WTC11 (cell line): ENCODE measurements at regions not wholly inside any gene's neighbourhood (a gene's known extent, or its start where the extent isn't known, plus 50 kb on each side); places are given as distances from the start of the nearest gene placed in this dataset.
A peak's percentile ranks its signal among the peaks of the same experiment; 100 is the strongest.

ENCODE experiments used
- ATAC-seq: fragments of 200-7000 bp; cut with Tn5 transposase; 2 replicates; pipeline ENCODE4 v1.10.0; 2021; ENCODE audit warnings: mild to moderate bottlenecking, moderate library complexity
- CTCF ChIA-PET: fragments of 300-600 bp; sonication (Branson Sonifier 250); formaldehyde crosslinking; loops from one replicate; lab custom pipeline; 2021; ENCODE audit warnings: antibody characterized with exemption; lab: Charles Lee
- POLR2A ChIA-PET: fragments of 350-600 bp; sonication (Branson Sonifier 250); formaldehyde crosslinking; loops from one replicate; lab custom pipeline; 2021; ENCODE audit warnings: antibody characterized with exemption; lab: Charles Lee
- DNase-seq: peaks from one replicate; pipeline ENCODE4 v3.0.0; 2021; ENCODE audit warnings: low spot score
- H3K27ac Mint-ChIP-seq: 2 replicates; pipeline ENCODE4 v1.8.0; 2021; ENCODE audit warnings: mixed read lengths
- H3K27me3 Mint-ChIP-seq: 2 replicates; pipeline ENCODE4 v1.8.0; 2021; ENCODE audit warnings: low read depth, mild to moderate bottlenecking, moderate library complexity, mixed read lengths
- H3K36me3 Mint-ChIP-seq: 2 replicates; pipeline ENCODE4 v1.8.0; 2021; ENCODE audit warnings: mixed read lengths
- H3K4me1 Mint-ChIP-seq: 2 replicates; pipeline ENCODE4 v1.8.0; 2022; ENCODE audit warnings: mixed read lengths
- H3K4me3 Mint-ChIP-seq: 2 replicates; pipeline ENCODE4 v1.8.0; 2021; ENCODE audit warnings: mild to moderate bottlenecking, moderate library complexity, mixed read lengths
- H3K9me3 Mint-ChIP-seq: 2 replicates; pipeline ENCODE4 v1.8.0; 2021; ENCODE audit warnings: mixed read lengths
- AR ChIP-seq: fragments of 250-450 bp; sonication (Bioruptor Pico); IDR thresholded peaks from 2 replicates; pipeline ENCODE4 v1.9.0; 2021; ENCODE audit warnings: mild to moderate bottlenecking
- CDX4 ChIP-seq: fragments of 250-450 bp; sonication (Bioruptor Pico); IDR thresholded peaks from 2 replicates; pipeline ENCODE4 v1.9.0; 2021; ENCODE audit warnings: moderate library complexity, mild to moderate bottlenecking, inconsistent platforms, borderline replicate concordance
- E2F1 ChIP-seq: sonication (generic); formaldehyde crosslinking; IDR thresholded peaks from 2 replicates; pipeline ENCODE4 v1.8.0; 2022; ENCODE audit warnings: mild to moderate bottlenecking, missing genetic modification reagents
- FOXP1 ChIP-seq: sonication (generic); formaldehyde crosslinking; IDR thresholded peaks from 2 replicates; pipeline ENCODE4 v1.8.0; 2022; ENCODE audit warnings: missing genetic modification reagents, mild to moderate bottlenecking, moderate library complexity, borderline replicate concordance
- HMGA2 ChIP-seq: fragments of 250-450 bp; sonication (Bioruptor Pico); IDR thresholded peaks from 2 replicates; pipeline ENCODE4 v1.4.0; 2021; ENCODE audit warnings: mild to moderate bottlenecking, moderate library complexity
- JAZF1 ChIP-seq: fragments of 250-450 bp; sonication (Bioruptor Pico); IDR thresholded peaks from 2 replicates; pipeline ENCODE4 v1.9.0; 2021; ENCODE audit warnings: moderate library complexity, mild to moderate bottlenecking, inconsistent platforms
- KAT7 ChIP-seq: sonication (generic); formaldehyde crosslinking; IDR thresholded peaks from 2 replicates; pipeline ENCODE4 v1.8.1; 2023; ENCODE audit warnings: missing genetic modification reagents, mild to moderate bottlenecking, borderline replicate concordance
- NFATC4 ChIP-seq: fragments of 250-450 bp; sonication (Bioruptor Pico); IDR thresholded peaks from 2 replicates; pipeline ENCODE4 v1.9.0; 2021; ENCODE audit warnings: mild to moderate bottlenecking
- NFE2L1 ChIP-seq: sonication (generic); formaldehyde crosslinking; IDR thresholded peaks from 2 replicates; pipeline ENCODE4 v1.8.1; 2023; ENCODE audit warnings: missing genetic modification reagents
- NR3C1 ChIP-seq: sonication (generic); formaldehyde crosslinking; conservative IDR thresholded peaks from 2 replicates; pipeline ENCODE4 v1.8.1; 2023; ENCODE audit warnings: low read depth, mild to moderate bottlenecking, missing genetic modification reagents
- PREB ChIP-seq: sonication (generic); formaldehyde crosslinking; IDR thresholded peaks from 2 replicates; pipeline ENCODE4 v1.8.1; 2022; ENCODE audit warnings: mild to moderate bottlenecking, missing genetic modification reagents, moderate library complexity, borderline replicate concordance
- SMAD3 ChIP-seq: sonication (generic); formaldehyde crosslinking; IDR thresholded peaks from 2 replicates; pipeline ENCODE4 v1.8.0; 2022; ENCODE audit warnings: missing genetic modification reagents, mild to moderate bottlenecking, borderline replicate concordance
- SOX15 ChIP-seq: fragments of 250-450 bp; sonication (Bioruptor Pico); IDR thresholded peaks from 2 replicates; pipeline ENCODE4 v1.9.0; 2021; ENCODE audit warnings: mild to moderate bottlenecking
- TEAD4 ChIP-seq: sonication (generic); formaldehyde crosslinking; IDR thresholded peaks from 2 replicates; pipeline ENCODE4 v1.8.0; 2022; ENCODE audit warnings: mild to moderate bottlenecking, missing genetic modification reagents
- ZNF138 ChIP-seq: sonication (generic); formaldehyde crosslinking; conservative IDR thresholded peaks from 2 replicates; pipeline ENCODE4 v1.8.1; 2022; ENCODE audit warnings: mild to moderate bottlenecking, moderate library complexity, missing genetic modification reagents
- ZNF219 ChIP-seq: sonication (generic); formaldehyde crosslinking; IDR thresholded peaks from 2 replicates; pipeline ENCODE4 v1.8.0; 2023; ENCODE audit warnings: missing genetic modification reagents, mild to moderate bottlenecking, borderline replicate concordance
- ZNF281 ChIP-seq: sonication (generic); formaldehyde crosslinking; IDR thresholded peaks from 2 replicates; pipeline ENCODE4 v1.8.0; 2023; ENCODE audit warnings: mild to moderate bottlenecking, missing genetic modification reagents
- ZNF416 ChIP-seq: fragments of 250-450 bp; sonication (Bioruptor Pico); IDR thresholded peaks from 2 replicates; pipeline ENCODE4 v1.9.0; 2021; ENCODE audit warnings: mild to moderate bottlenecking, inconsistent platforms
- TF ChIP-seq, protein P1 (sequence below): sonication (generic); formaldehyde crosslinking; IDR thresholded peaks from 2 replicates; pipeline ENCODE4 v1.8.0; 2022; ENCODE audit warnings: mild to moderate bottlenecking, missing genetic modification reagents

DNA sequence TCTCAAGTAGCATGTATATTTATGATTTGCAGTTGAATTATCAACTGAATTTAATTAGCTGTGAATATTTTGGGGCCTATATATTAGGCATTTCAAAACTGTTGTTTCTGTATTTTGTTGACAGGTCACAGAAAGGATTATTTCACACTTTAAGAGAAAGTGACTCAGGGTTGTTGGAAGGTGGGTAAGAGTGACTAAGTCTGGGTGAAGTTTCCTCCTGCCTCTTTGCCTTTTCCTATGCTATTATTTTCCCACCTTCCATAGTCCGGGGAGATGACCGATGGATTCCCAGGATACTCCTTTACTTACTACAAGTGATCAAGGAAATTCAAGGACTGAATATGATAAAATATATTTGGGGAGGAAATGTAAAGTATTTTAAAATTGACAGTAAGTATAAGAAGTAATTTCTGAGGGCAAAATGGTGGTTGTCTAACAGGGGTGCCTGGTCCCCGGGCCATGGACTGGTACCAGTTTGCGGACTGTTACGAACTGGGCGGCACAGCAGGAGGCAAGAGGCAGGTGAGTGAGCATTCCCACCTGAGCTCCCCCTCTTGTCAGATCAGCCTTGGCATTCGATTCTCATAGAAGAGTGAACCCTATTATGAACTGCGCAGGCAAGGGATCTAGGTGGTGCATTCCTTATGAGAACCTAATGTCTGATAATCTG lies 175.5 kb upstream of the GPRIN3 start:
- no peak for TF ChIP-seq KAT7 (CRISPR knock-in tag)
- no peak for TF ChIP-seq FOXP1 (CRISPR knock-in tag)
- TF ChIP-seq TEAD4 (CRISPR knock-in tag), result no peak
- TF ChIP-seq, protein P1, sequence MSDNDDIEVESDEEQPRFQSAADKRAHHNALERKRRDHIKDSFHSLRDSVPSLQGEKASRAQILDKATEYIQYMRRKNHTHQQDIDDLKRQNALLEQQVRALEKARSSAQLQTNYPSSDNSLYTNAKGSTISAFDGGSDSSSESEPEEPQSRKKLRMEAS (CRISPR knock-in tag), result no peak
- no peak for TF ChIP-seq E2F1 (CRISPR knock-in tag)
- TF ChIP-seq ZNF416, result no peak
- no peak for TF ChIP-seq PREB (CRISPR knock-in tag)
- TF ChIP-seq SOX15 (CRISPR knock-in tag), result no peak
- TF ChIP-seq ZNF219 (CRISPR knock-in tag), result no peak
- no peak for TF ChIP-seq AR (CRISPR knock-in tag)
- no peak for TF ChIP-seq JAZF1 (CRISPR knock-in tag)
- ChIA-PET POLR2A (no interaction called here), CTCF (interaction anchor here (0.6 to 1.0 kb wide), 6 partner anchors 9 to 256 kb away, joined by 3 to 6 read pairs (median 4); no protein-coding TSS in a partner anchor)
- Mint-ChIP-seq H3K4me3 (no peak overlapping the region), H3K27me3 (peaks cover 3% of the 10 kb centered on the region; the same call in 1 of the 2 replicates), H3K9me3 (peaks cover 9% of the 10 kb centered on the region), H3K27ac (no peak overlapping the region), H3K36me3 (peaks cover 2% of the 10 kb centered on the region; the same call in 1 of the 2 replicates), H3K4me1 (peaks cover 4% of the 10 kb centered on the region; the same call in 1 of the 2 replicates)
- no peak for ATAC-seq
- no peak for DNase-seq

- TF ChIP-seq SMAD3 (no peak), NR3C1 (CRISPR knock-in tag) (no peak), NFATC4 (no peak), CDX4 (CRISPR knock-in tag) (no peak), HMGA2 (CRISPR knock-in tag) (no peak), ZNF138 (no peak), ZNF281 (no peak), NFE2L1 (no peak)
- Mint-ChIP-seq H3K9me3 (peaks cover 9% of the 10 kb centered on the region), H3K27me3 (peaks cover 3% of the 10 kb centered on the region; the same call in 1 of the 2 replicates), H3K4me1 (peaks cover 4% of the 10 kb centered on the region; the same call in 1 of the 2 replicates), H3K27ac (no peak overlapping the region), H3K4me3 (no peak overlapping the region), H3K36me3 (peaks cover 2% of the 10 kb centered on the region; the same call in 1 of the 2 replicates)
- ChIA-PET POLR2A (no interaction called here), CTCF (interaction anchor here (0.6 to 1.0 kb wide), 8 partner anchors 10 to 255 kb away, joined by 3 to 6 read pairs (median 3); no protein-coding TSS in a partner anchor)
- ATAC-seq (peak; percentile 98), DNase-seq (peak; percentile 18)
Measured at GRCh38 chr4:89482251-89482650, 174.7 kb upstream of the GPRIN3 start.
